Ishikawa (cell line): ENCODE measurements at regions not wholly inside any gene's neighbourhood (a gene's known extent, or its start where the extent isn't known, plus 50 kb on each side); places are given as distances from the start of the nearest gene placed in this dataset.

Source experiments
- CEBPB ChIP-seq: IDR thresholded peaks from 2 replicates; pipeline ENCODE4 v1.6.1; 2012
- CREB1 ChIP-seq: IDR thresholded peaks from 2 replicates; pipeline ENCODE4 v1.6.1; 2012; ENCODE audit warnings: low read depth
- EGR1 ChIP-seq: IDR thresholded peaks from 2 replicates; pipeline ENCODE4 v1.6.1; 2012
- EP300 ChIP-seq: IDR thresholded peaks from 2 replicates; pipeline ENCODE4 v1.6.1; 2012; ENCODE audit warnings: borderline replicate concordance
- FOXM1 ChIP-seq: IDR thresholded peaks from 2 replicates; pipeline ENCODE4 v1.6.1; 2012; ENCODE audit warnings: low read depth, borderline replicate concordance
- NFIC ChIP-seq: IDR thresholded peaks from 2 replicates; pipeline ENCODE4 v1.6.1; 2012
- RAD21 ChIP-seq: IDR thresholded peaks from 2 replicates; pipeline ENCODE4 v1.6.1; 2012; ENCODE audit warnings: low read depth
- TAF1 ChIP-seq: IDR thresholded peaks from 2 replicates; pipeline ENCODE4 v1.6.1; 2012; ENCODE audit warnings: low read depth, mild to moderate bottlenecking
- TCF12 ChIP-seq: IDR thresholded peaks from 2 replicates; pipeline ENCODE4 v1.6.1; 2012; ENCODE audit warnings: low read depth
- TEAD4 ChIP-seq: IDR thresholded peaks from 2 replicates; pipeline ENCODE4 v1.6.1; 2012
- YY1 ChIP-seq: IDR thresholded peaks from 2 replicates; pipeline ENCODE4 v1.6.1; 2012; ENCODE audit warnings: low read depth
- ZBTB7A ChIP-seq: IDR thresholded peaks from 2 replicates; pipeline ENCODE4 v1.6.1; 2012; ENCODE audit warnings: low read depth
- TF ChIP-seq, protein P1 (sequence below): IDR thresholded peaks from 2 replicates; pipeline ENCODE4 v1.6.1; 2012; ENCODE audit warnings: low read depth, mild to moderate bottlenecking
- TF ChIP-seq, protein P2 (sequence below): IDR thresholded peaks from 2 replicates; pipeline ENCODE4 v1.6.1; 2012
- TF ChIP-seq, protein P3 (sequence below): IDR thresholded peaks from 2 replicates; pipeline ENCODE4 v1.6.1; 2012

DNA sequence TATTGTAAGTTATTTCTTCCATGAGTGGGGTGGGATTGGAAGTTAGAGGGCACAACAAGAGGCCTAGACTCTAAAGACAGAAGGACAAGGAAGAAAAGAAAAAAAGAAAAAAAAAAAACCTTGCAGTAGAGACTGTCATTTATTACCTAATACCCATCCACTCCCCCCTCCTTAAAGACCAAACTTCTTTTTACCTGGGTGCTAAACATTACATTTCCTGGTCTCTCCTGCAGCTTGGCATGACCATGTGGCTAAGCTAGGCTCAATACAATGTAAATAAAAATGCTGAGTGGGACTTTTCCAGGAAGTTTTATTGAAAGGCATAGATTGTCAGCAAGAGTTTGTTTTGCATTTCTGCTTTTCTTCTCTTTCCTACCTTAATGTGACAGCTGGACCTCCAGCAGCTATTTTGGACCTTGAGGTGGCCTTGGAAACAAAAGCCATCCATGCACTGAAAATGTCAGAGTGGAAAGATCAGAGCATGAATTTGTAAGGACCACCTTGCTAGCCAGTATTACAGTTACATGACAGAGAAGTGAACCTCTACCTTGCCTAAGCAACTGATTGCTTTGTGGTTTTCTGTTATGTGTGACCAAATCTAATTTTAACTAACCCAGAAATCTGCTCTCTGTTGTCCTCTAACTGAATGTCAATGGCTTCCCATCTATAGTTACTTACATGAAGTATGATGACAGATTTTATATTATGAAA lies 81.3 kb upstream of the SFMBT2 start:
- TF ChIP-seq NFIC (no peak), ZBTB7A (no peak), FOXM1 (no peak), YY1 (no peak), TCF12 (no peak), TEAD4 (no peak), RAD21 (no peak), CEBPB (no peak), TAF1 (no peak)
- TF ChIP-seq, protein P1, sequence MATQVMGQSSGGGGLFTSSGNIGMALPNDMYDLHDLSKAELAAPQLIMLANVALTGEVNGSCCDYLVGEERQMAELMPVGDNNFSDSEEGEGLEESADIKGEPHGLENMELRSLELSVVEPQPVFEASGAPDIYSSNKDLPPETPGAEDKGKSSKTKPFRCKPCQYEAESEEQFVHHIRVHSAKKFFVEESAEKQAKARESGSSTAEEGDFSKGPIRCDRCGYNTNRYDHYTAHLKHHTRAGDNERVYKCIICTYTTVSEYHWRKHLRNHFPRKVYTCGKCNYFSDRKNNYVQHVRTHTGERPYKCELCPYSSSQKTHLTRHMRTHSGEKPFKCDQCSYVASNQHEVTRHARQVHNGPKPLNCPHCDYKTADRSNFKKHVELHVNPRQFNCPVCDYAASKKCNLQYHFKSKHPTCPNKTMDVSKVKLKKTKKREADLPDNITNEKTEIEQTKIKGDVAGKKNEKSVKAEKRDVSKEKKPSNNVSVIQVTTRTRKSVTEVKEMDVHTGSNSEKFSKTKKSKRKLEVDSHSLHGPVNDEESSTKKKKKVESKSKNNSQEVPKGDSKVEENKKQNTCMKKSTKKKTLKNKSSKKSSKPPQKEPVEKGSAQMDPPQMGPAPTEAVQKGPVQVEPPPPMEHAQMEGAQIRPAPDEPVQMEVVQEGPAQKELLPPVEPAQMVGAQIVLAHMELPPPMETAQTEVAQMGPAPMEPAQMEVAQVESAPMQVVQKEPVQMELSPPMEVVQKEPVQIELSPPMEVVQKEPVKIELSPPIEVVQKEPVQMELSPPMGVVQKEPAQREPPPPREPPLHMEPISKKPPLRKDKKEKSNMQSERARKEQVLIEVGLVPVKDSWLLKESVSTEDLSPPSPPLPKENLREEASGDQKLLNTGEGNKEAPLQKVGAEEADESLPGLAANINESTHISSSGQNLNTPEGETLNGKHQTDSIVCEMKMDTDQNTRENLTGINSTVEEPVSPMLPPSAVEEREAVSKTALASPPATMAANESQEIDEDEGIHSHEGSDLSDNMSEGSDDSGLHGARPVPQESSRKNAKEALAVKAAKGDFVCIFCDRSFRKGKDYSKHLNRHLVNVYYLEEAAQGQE = no peak
- TF ChIP-seq, protein P2, sequence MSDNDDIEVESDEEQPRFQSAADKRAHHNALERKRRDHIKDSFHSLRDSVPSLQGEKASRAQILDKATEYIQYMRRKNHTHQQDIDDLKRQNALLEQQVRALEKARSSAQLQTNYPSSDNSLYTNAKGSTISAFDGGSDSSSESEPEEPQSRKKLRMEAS = no peak

DNA sequence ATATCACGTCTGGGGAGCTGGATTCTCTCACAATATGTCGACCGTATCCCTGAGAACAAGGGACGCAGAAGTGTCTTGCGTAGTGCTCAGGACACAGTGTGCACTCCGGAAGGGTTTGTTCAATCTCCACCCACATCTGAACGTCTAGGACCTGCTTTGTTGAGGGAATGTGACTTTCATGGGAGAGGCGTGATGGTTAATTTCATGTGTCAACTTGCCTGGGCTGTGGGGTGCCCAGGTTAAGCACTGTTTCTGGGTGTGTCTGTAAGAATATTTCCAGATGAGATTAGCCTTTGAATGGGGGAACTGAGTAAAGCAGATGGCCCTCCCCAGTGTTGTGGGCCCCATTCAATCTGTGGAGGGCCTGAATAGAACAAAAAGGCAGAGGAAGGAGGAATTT lies 80.4 kb upstream of the SFMBT2 start:
- no peak for TF ChIP-seq YY1
- TF ChIP-seq, protein P1 = no peak
- TF ChIP-seq TAF1 = no peak
- no peak for TF ChIP-seq CEBPB
- TF ChIP-seq EP300 = no peak
- TF ChIP-seq TEAD4 = no peak
- no peak for TF ChIP-seq NFIC
- TF ChIP-seq, protein P3, sequence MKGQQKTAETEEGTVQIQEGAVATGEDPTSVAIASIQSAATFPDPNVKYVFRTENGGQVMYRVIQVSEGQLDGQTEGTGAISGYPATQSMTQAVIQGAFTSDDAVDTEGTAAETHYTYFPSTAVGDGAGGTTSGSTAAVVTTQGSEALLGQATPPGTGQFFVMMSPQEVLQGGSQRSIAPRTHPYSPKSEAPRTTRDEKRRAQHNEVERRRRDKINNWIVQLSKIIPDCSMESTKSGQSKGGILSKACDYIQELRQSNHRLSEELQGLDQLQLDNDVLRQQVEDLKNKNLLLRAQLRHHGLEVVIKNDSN = no peak
- no peak for TF ChIP-seq RAD21
- TF ChIP-seq EGR1 = no peak
- TF ChIP-seq, protein P2 = no peak
- TF ChIP-seq FOXM1 = no peak
- no peak for TF ChIP-seq ZBTB7A
- no peak for TF ChIP-seq CREB1
- no peak for TF ChIP-seq TCF12

- no peak for TF ChIP-seq CREB1
- TF ChIP-seq NFIC = peak; percentile 25; the same call in 1 of the 2 replicates
Observed at GRCh38 chr10:7488418-7488829, 77.6 kb upstream of the SFMBT2 start.

DNA sequence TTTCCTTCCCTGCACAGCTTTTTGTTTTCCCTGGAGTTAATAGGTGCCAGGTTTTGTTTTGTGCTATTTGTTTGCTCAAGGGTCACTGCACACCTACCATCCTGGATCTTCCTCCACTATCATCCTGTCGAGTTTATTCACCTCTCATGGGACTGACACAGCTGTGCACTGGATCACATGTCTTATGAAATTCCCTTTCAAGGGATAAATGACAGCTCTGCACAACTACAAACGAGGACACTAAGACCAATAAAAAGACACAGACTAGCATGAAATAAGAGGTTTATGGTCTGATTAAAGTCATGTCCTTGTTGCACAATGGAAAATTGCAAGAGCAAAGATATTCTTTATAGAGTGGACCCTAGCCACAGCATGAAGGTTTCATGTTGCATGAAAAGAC lies 76.7 kb upstream of the SFMBT2 start:
- TF ChIP-seq, protein P1 = no peak
- TF ChIP-seq TEAD4 (no peak), YY1 (no peak), TAF1 (no peak), FOXM1 (no peak), ZBTB7A (no peak), NFIC (no peak)
- TF ChIP-seq, protein P3 = no peak

DNA sequence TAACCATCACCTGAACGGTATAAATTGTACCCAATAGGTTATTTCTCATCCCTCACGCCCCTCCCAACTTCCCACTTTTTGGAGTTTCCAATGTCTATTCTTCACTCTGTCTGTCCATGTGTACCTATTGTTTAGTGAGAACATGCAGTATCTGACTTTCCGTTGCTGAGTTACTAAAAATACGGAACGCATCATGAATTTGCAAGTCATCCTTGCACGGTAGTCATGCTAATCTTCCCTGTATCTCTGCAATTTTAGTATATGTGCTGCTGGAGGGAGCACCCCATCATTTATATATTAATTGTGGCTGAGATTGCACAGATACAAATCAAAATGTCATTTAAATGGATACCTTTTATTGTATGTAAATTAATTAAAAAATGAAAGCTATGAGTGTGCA lies 75.7 kb upstream of the SFMBT2 start:
- TF ChIP-seq YY1 (no peak), EP300 (no peak), ZBTB7A (no peak)
- TF ChIP-seq, protein P3 = no peak
